ENCODE measurements at regions not wholly inside any gene's neighbourhood (a gene's known extent, or its start where the extent isn't known, plus 50 kb on each side); places are given as distances from the start of the nearest gene placed in this dataset.
A peak's percentile ranks its signal among the peaks of the same experiment; 100 is the strongest.

GRCh38 chr1:9439074-9439761, 100.0 kb upstream of the SLC25A33 start:
- Histone ChIP-seq H3K36me3 (ENCODE audit: control insufficient read depth in 2 of 3, insufficient read depth in 3 of 3, low read length in 3 of 3) (no peaks in the 10 kb centered on the region), H3K4me1 (ENCODE audit: control insufficient read depth in 2 of 3, insufficient read depth in 2 of 3, low read depth in 1 of 3, low read length in 3 of 3) (peaks cover 0 to 26% (median 23%) of the 10 kb centered on the region in 3 donors), H3K4me3 (ENCODE audit: low read length in 3 of 3) (no peak overlapping the region), H3K27ac (ENCODE audit: low read depth in 2 of 2, low read length in 2 of 2) (peak overlapping the region; percentile 17 to 90), H3K9me3 (ENCODE audit: control insufficient read depth in 2 of 3, insufficient read depth in 1 of 3, low read length in 3 of 3) (no peaks in the 10 kb centered on the region), H3K27me3 (ENCODE audit: control insufficient read depth, insufficient read depth, low read length) (no peaks in the 10 kb centered on the region), H3K9ac (ENCODE audit: low read length in 3 of 3) (no peak overlapping the region)
- FAIRE-seq (no peak), DNase-seq (no peak)
- intact Hi-C loops (cut with DNase I): no loop called here
- no peak for TF ChIP-seq CTCF (IDR thresholded peaks at IDR 0.05; ENCODE audit: borderline replicate concordance, extremely low read depth, insufficient read depth)

GRCh38 chr1:9440261-9440660, 99.0 kb upstream of the SLC25A33 start:
- Histone ChIP-seq H3K4me1 (ENCODE audit: control insufficient read depth in 2 of 3, insufficient read depth in 2 of 3, low read depth in 1 of 3, low read length in 3 of 3) (peaks cover 0 to 23% (median 21%) of the 10 kb centered on the region in 3 donors), H3K27me3 (ENCODE audit: control insufficient read depth, insufficient read depth, low read length) (no peaks in the 10 kb centered on the region), H3K4me3 (ENCODE audit: low read length in 3 of 3) (no peak overlapping the region), H3K36me3 (ENCODE audit: control insufficient read depth in 2 of 3, insufficient read depth in 3 of 3, low read length in 3 of 3) (no peaks in the 10 kb centered on the region), H3K9ac (ENCODE audit: low read length in 3 of 3) (no peak overlapping the region), H3K9me3 (ENCODE audit: control insufficient read depth in 2 of 3, insufficient read depth in 1 of 3, low read length in 3 of 3) (no peaks in the 10 kb centered on the region), H3K27ac (ENCODE audit: low read depth in 2 of 2, low read length in 2 of 2) (no peak overlapping the region)
- DNase-seq: no peak
- no peak for TF ChIP-seq CTCF (IDR thresholded peaks at IDR 0.05; ENCODE audit: borderline replicate concordance, extremely low read depth, insufficient read depth)
- intact Hi-C loops (cut with DNase I): no loop called here
- no peak for FAIRE-seq

GRCh38 chr1:9440763-9441194, 98.5 kb upstream of the SLC25A33 start:
- intact Hi-C loops (cut with DNase I): no loop called here
- no peak for TF ChIP-seq CTCF (IDR thresholded peaks at IDR 0.05; ENCODE audit: borderline replicate concordance, extremely low read depth, insufficient read depth)
- H3K9me3 ChIP-seq (ENCODE audit: control insufficient read depth in 2 of 3, insufficient read depth in 1 of 3, low read length in 3 of 3): no peaks in the 10 kb centered on the region
- H3K27ac ChIP-seq (ENCODE audit: low read depth in 2 of 2, low read length in 2 of 2): peak overlapping the region; percentile 8 to 75
- DNase-seq (no peak), FAIRE-seq (no peak)
- H3K36me3 ChIP-seq (ENCODE audit: control insufficient read depth in 2 of 3, insufficient read depth in 3 of 3, low read length in 3 of 3): no peaks in the 10 kb centered on the region
- peaks cover 0 to 18% (median 17%) of the 10 kb centered on the region in 3 donors for H3K4me1 ChIP-seq (ENCODE audit: control insufficient read depth in 2 of 3, insufficient read depth in 2 of 3, low read depth in 1 of 3, low read length in 3 of 3)
- H3K27me3 ChIP-seq (ENCODE audit: control insufficient read depth, insufficient read depth, low read length): no peaks in the 10 kb centered on the region
- H3K9ac ChIP-seq (ENCODE audit: low read length in 3 of 3): no peak overlapping the region
- no peak overlapping the region for H3K4me3 ChIP-seq (ENCODE audit: low read length in 3 of 3)

Measured in kidney (tissue), 13 donors.